GM19043 (cell line): ENCODE measurements at regions not wholly inside any gene's neighbourhood (a gene's known extent, or its start where the extent isn't known, plus 50 kb on each side); places are given as distances from the start of the nearest gene placed in this dataset.

Source experiments
- ATAC-seq: cut with Tn5 transposase; IDR thresholded peaks from one replicate; pipeline ENCODE4 v1.9.1; 2021; ENCODE audit warnings: low read depth; ENCODE audit not compliant: unreplicated experiment

DNA sequence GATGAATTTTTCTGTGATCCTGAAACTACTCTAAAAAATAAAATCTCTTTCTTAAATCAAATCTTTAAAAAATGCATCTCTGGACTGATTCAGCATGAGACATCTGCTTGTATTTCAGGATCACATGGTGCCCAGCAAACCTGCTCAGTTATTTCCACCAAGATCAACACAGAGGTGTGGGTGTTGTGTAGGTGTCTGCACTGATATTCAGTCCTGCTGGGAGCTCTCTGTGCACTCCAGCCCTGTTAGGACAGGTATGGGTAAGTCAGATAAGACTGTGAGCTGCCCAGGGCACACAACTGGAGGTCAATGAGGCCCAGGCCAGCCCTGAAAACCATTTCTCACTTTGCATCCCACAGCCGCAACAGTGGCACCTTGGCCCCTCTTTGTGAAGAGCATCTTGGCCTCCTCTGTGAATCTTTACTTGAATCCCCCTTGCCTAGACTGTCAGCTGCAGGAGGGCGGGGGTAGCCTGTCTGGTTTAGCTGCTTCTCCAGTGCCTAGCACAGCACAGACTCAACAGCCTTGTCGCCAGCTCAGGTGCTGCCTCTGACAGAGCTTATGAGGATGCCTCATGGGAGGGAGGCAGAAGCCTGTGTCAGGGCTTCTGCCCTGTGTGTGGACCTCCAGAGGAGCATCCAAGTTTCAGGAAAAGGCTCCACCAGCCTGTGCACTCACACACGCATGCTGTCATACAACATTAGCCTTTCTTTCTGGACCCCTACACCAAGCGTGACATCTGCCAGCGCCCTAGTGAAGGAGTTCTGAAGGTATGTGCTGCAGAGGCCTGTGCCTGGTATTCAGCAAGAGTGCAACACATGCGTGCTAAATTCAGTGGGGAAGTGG, 187.6 kb upstream of the CST7 start:
- ATAC-seq, result no peak

- ATAC-seq, result no peak
These were observed 186.7 kb upstream of the CST7 start for GRCh38 chr20:24762371-24762770.

GRCh38 chr20:24762791-24763350, 186.2 kb upstream of the CST7 start:
- ATAC-seq, result no peak

GRCh38 chr20:24763386-24764026, 185.6 kb upstream of the CST7 start:
- ATAC-seq, result no peak

- ATAC-seq, result no peak
These were observed 184.9 kb upstream of the CST7 start for GRCh38 chr20:24764027-24764793.

DNA sequence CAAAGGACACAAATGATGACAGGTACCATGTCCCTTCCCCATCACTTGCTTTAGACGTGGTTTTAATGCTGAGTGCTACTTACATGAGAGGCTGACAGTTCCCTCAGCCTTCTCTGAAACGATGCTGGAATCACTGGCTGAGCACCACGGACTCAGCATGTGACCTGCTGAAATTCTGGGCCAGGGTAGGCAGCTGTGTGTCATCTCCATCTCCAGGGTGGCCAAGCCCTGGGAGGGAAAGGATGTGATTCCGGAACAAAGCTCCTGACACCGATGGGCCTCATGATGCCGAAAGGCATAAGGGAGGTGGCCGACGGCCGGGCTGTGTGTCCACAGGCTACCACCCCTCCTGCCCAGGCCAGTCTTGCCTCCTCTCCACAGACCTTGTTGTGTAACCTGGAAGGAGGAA, 184.3 kb upstream of the CST7 start:
- ATAC-seq, result no peak

- ATAC-seq, result no peak
These were observed 183.5 kb upstream of the CST7 start for GRCh38 chr20:24765316-24766142.

GRCh38 chr20:24766143-24766527, 182.9 kb upstream of the CST7 start:
- ATAC-seq, result no peak

- ATAC-seq, result no peak
These were observed 182.0 kb upstream of the CST7 start for GRCh38 chr20:24766826-24767622.

- no peak for ATAC-seq
These were observed 181.4 kb upstream of the CST7 start for GRCh38 chr20:24767623-24768100.

- no peak for ATAC-seq
These were observed 180.8 kb upstream of the CST7 start for GRCh38 chr20:24768201-24768636.

GRCh38 chr20:24768713-24769601, 180.1 kb upstream of the CST7 start:
- ATAC-seq, result no peak

DNA sequence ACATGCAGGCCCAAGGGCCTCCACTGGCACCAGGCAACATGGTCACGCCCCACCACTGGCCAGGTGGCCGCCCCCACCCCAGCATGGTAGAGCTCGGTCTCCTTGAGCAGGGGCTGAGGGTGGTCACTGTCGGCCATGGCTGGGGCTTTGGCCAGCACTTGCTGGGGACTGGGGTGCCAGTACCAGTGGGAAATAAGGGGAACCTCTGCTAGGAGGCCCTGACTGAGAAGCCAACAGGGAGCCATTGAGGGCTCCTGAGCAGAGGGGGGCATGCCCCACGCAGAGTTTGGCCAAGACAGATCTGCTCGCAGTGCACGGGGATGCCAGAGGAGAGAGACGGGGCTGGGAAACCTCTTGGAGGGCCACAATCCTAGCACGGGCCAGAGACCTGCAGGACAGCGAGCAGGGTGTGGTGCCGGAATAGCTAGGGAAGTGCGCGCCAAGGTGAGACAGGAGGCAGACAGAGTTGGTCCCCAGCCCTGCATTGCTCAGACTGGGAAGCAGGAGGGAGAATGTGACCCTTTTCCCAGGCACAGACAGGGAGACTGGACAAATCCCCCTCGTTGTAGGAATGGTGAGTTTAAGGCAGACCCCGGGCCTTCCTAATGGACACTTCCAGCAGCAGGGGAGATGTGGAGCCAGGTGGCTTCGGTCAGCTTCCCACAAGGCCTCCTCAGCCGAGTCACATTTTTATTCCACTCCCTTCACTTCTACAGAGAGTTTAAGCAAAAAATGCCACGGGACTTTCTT, 179.0 kb upstream of the CST7 start:
- no peak for ATAC-seq

DNA sequence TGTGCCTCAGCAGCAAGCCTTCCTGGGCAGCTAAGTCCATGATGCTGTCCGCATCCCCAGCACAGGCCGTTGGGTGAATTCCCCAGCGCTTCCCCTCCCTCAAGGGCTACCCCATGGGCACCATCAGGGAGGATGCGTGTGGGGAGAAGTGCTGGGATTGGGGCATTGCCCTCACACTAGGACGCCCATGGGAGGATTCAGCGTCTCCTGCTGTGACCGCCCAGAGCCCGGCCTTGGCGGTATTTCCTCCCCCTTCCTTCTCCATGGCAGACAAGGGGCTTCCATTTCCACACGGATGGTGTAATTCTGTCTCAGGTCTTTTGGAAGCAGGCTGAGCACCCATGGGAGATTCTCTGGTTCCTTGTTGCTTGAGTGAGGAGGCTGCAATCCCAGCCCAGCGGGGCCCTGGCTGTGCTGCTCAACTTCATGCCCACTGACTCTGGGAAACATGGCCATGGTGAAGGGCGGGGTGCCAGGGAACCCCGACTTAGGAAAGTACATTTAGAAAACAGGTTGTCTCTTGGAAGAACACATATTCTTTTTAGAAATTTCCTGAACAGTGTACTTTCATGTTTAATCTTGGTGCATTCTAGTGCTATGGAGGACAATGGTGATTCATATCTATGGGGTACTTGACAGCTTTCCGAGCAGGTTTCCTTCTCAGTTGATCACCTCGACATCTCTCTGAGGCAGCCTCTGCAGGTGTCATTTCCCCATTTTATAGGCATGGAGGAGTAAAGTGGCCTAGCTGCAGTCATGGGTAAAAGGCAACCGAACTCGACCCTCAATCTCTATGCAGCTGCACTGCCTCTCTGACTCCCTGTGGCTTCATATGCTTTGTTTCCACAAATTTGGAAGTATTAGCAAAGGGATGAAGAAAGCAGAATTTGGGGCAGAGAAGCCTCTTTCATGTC, 178.2 kb upstream of the CST7 start:
- ATAC-seq, result no peak

- ATAC-seq, result no peak
These were observed 177.5 kb upstream of the CST7 start for GRCh38 chr20:24771542-24772061.

DNA sequence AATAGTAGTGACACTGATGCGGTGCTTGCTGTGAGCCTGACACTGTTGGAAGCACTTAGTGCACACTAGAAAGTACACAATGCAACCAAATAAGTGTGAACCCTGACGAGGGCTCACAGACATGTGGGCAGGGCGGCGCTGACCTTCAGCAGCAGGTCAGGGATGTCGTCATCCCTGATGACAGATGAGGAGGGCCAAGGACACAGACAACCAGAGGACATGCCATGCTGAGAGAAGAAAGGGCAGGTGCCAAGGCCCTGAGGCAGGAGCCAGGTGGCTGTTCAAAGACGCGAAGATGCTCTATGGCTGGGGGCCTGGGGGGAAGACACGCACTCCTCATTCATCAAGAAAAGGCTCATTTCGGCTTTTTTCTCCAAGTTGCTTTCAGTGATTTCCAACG, 176.4 kb upstream of the CST7 start:
- ATAC-seq, result no peak
